Gastrocnemius medialis (tissue), 4 donors: ENCODE measurements at regions not wholly inside any gene's neighbourhood (a gene's known extent, or its start where the extent isn't known, plus 50 kb on each side); places are given as distances from the start of the nearest gene placed in this dataset.

Experiments
- ATAC-seq, 2 donors: fragments of 150-250 bp; one replicate each; pipeline ENCODE4 v1.9.1; 2016
- DNase-seq, 2 donors: peaks; one replicate each; pipeline ENCODE4 v3.0.0-alpha.2; 2019
- H3K27ac ChIP-seq, 4 donors: fragments of 200-600 bp; sonication (generic); 1 replicate in 1 of 4; 2 replicates in 3 of 4; pipeline ENCODE4 v1.5.1; 2016 to 2018; ENCODE audit warnings: mild to moderate bottlenecking in 2 of 4, moderate library complexity in 1 of 4
- H3K27me3 ChIP-seq, 3 donors: fragments of 200-600 bp; sonication (generic) in 2 of 3; 1 replicate in 1 of 3; 2 replicates in 2 of 3; pipeline versions ENCODE4 v1.5.1 to v1.6.0; 2016 to 2019; ENCODE audit warnings: mild to moderate bottlenecking in 1 of 3, moderate library complexity in 1 of 3
- H3K36me3 ChIP-seq, 2 donors: fragments of 200-600 bp; sonication (generic) in 1 of 2; one replicate each; pipeline ENCODE4 v1.5.1; 2017 to 2018
- H3K4me1 ChIP-seq, 2 donors: fragments of 200-600 bp; sonication (generic) in 1 of 2; one replicate each; pipeline ENCODE4 v1.5.1; 2016 to 2017; ENCODE audit warnings: mild to moderate bottlenecking in 2 of 2
- H3K4me3 ChIP-seq, 4 donors: fragments of 200-600 bp; sonication (generic) in 3 of 4; 1 replicate in 1 of 4; 2 replicates in 3 of 4; pipeline ENCODE4 v1.5.1; 2016 to 2019; ENCODE audit warnings: mild to moderate bottlenecking in 2 of 4
- H3K9me3 ChIP-seq, 3 donors: fragments of 200-600 bp; sonication (generic) in 2 of 3; 1 replicate in 1 of 3; 2 replicates in 2 of 3; pipeline ENCODE4 v1.5.1; 2016 to 2019
- CTCF ChIP-seq, 5 experiments: fragments of 450-650 bp in 3 of 5; fragments of 200-600 bp in 2 of 5; sonication (generic) in 2 of 5; IDR thresholded peaks in 4 of 5; conservative IDR thresholded peaks in 1 of 5; 1 replicate in 4 of 5; 2 replicates in 1 of 5; pipeline ENCODE4 v1.5.1; 2016 to 2019; ENCODE audit warnings: antibody characterized with exemption in 5 of 5, mild to moderate bottlenecking in 3 of 5, moderate library complexity in 3 of 5
- POLR2A ChIP-seq, 2 donors: fragments of 450-650 bp; IDR thresholded peaks; one replicate each; pipeline ENCODE4 v1.6.1; 2017; ENCODE audit warnings: antibody characterized with exemption in 2 of 2, mild to moderate bottlenecking in 2 of 2, moderate library complexity in 2 of 2
- in situ Hi-C, 4 donors: fragments of 200-750 bp; cut with MboI; loops; one replicate each; pipeline versions ENCODE4 v1.15.0 to v1.8.0; 2017; ENCODE audit warnings: low sequenced_read_pairs in 4 of 4
- intact Hi-C: fragments of 100-400 bp; cut with DNase I; formaldehyde crosslinking; loops from one replicate; pipeline ENCODE4 v1.15.1; 2023; ENCODE audit warnings: low total_unique reads

GRCh38 chr11:127052404-127052803, 51.8 kb upstream of the KIRREL3 start:
- intact Hi-C loops, result no loop called here
- no peak for TF ChIP-seq POLR2A (IDR thresholded peaks at IDR 0.05)
- no peak for TF ChIP-seq CTCF (IDR thresholded peaks at IDR 0.05 in 4 of 5, conservative IDR thresholded peaks at IDR 0.05 in 1 of 5)
- no peak overlapping the region for H3K4me3 ChIP-seq
- no peaks in the 10 kb centered on the region for H3K36me3 ChIP-seq
- DNase-seq (no peak), ATAC-seq (no peak)
- no peak overlapping the region for H3K27ac ChIP-seq
- no peaks in the 10 kb centered on the region for H3K9me3 ChIP-seq
- H3K27me3 ChIP-seq, result no peaks in the 10 kb centered on the region
- H3K4me1 ChIP-seq, result no peaks in the 10 kb centered on the region
- in situ Hi-C loops, result no loop called here
